HL-60 (cell line): ENCODE measurements at regions not wholly inside any gene's neighbourhood (a gene's known extent, or its start where the extent isn't known, plus 50 kb on each side); places are given as distances from the start of the nearest gene placed in this dataset.

Source experiments
- DNase-seq, 2 experiments: peaks; one replicate each; pipeline ENCODE4 v3.0.0-alpha.2; 2010 to 2020; ENCODE audit warnings: low read depth in 1 of 2, low spot score in 1 of 2
- H3K27ac ChIP-seq: fragments of 250-450 bp; sonication (Bioruptor Pico); replicated peaks from 2 replicates; pipeline ENCODE4 v1.5.1; 2020; ENCODE audit warnings: mild to moderate bottlenecking, moderate library complexity
- H3K27me3 ChIP-seq: fragments of 250-450 bp; sonication (Bioruptor Pico); 2 replicates; pipeline ENCODE4 v1.5.1; 2021; ENCODE audit warnings: mild to moderate bottlenecking, moderate library complexity; ENCODE audit not compliant: insufficient read depth, poor library complexity, severe bottlenecking
- H3K4me3 ChIP-seq: replicated peaks from 2 replicates; pipeline ENCODE4 v1.5.1; 2011; ENCODE audit warnings: mild to moderate bottlenecking, control low read depth, low read length; ENCODE audit not compliant: insufficient read depth
- GABPA ChIP-seq: IDR thresholded peaks from 2 replicates; pipeline ENCODE4 v1.6.1; 2012; ENCODE audit warnings: low read depth
- POLR2AphosphoS5 ChIP-seq: IDR thresholded peaks from 2 replicates; pipeline ENCODE4 v1.6.1; 2012; ENCODE audit warnings: low read depth
- SPI1 ChIP-seq: IDR thresholded peaks from 2 replicates; pipeline ENCODE4 v1.6.1; 2012; ENCODE audit warnings: low read depth, mild to moderate bottlenecking, borderline replicate concordance
- TF ChIP-seq, protein P1 (sequence below): IDR thresholded peaks from 2 replicates; pipeline ENCODE4 v1.6.1; 2012; ENCODE audit warnings: low read depth; ENCODE audit not compliant: insufficient replicate concordance
- TF ChIP-seq, protein P2 (sequence below): IDR thresholded peaks from one replicate; pipeline ENCODE4 v1.5.1; 2011; ENCODE audit warnings: low read length, control low read depth, inconsistent platforms; ENCODE audit not compliant: insufficient read depth

DNA sequence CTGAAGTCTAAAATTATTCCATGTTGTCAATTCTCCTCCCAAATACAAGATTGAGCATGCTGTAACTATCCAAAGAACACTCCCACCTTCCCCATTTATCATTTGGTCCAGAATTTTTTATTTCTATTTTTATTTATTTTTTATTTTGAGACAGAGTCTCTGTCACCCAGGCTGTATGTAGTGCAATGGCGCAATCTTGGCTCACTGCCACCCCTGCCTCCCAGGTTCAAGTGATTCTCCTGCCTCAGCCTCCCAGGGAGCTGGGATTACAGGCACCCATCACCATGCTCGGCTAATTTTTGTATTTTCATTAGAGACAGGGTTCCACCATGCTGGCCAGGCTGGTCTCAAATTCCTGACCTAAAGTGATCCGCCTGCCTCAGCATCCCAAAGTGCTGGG lies 306.8 kb downstream of the KLF12 start:
- TF ChIP-seq SPI1: no peak
- H3K4me3 ChIP-seq: no peak overlapping the region
- H3K27ac ChIP-seq: no peak overlapping the region
- no peaks in the 10 kb centered on the region for H3K27me3 ChIP-seq
- no peak for DNase-seq

DNA sequence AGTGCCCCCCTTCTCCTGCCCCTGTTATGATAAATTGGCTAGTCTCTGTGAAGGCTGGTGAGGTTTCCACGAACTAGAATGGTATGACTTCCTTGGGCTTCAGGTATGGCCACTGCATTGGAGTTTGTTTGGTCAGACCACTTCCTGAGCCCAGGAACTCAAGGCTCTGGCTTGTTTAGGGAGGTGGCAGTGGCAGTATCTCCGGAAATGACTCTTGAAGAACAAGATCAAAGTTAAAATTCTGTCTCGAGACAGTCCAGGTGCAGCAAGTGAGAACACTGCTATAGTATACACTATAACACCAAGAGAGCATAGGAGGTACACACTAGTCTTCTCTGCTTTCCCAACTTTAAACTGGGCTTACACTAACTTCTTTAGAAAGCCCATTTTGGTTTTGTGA lies 309.1 kb downstream of the KLF12 start:
- no peak for DNase-seq
- no peak overlapping the region for H3K4me3 ChIP-seq
- TF ChIP-seq POLR2AphosphoS5 (no peak), SPI1 (no peak), GABPA (no peak)
- TF ChIP-seq, protein P1, sequence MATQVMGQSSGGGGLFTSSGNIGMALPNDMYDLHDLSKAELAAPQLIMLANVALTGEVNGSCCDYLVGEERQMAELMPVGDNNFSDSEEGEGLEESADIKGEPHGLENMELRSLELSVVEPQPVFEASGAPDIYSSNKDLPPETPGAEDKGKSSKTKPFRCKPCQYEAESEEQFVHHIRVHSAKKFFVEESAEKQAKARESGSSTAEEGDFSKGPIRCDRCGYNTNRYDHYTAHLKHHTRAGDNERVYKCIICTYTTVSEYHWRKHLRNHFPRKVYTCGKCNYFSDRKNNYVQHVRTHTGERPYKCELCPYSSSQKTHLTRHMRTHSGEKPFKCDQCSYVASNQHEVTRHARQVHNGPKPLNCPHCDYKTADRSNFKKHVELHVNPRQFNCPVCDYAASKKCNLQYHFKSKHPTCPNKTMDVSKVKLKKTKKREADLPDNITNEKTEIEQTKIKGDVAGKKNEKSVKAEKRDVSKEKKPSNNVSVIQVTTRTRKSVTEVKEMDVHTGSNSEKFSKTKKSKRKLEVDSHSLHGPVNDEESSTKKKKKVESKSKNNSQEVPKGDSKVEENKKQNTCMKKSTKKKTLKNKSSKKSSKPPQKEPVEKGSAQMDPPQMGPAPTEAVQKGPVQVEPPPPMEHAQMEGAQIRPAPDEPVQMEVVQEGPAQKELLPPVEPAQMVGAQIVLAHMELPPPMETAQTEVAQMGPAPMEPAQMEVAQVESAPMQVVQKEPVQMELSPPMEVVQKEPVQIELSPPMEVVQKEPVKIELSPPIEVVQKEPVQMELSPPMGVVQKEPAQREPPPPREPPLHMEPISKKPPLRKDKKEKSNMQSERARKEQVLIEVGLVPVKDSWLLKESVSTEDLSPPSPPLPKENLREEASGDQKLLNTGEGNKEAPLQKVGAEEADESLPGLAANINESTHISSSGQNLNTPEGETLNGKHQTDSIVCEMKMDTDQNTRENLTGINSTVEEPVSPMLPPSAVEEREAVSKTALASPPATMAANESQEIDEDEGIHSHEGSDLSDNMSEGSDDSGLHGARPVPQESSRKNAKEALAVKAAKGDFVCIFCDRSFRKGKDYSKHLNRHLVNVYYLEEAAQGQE: no peak
- TF ChIP-seq, protein P2, sequence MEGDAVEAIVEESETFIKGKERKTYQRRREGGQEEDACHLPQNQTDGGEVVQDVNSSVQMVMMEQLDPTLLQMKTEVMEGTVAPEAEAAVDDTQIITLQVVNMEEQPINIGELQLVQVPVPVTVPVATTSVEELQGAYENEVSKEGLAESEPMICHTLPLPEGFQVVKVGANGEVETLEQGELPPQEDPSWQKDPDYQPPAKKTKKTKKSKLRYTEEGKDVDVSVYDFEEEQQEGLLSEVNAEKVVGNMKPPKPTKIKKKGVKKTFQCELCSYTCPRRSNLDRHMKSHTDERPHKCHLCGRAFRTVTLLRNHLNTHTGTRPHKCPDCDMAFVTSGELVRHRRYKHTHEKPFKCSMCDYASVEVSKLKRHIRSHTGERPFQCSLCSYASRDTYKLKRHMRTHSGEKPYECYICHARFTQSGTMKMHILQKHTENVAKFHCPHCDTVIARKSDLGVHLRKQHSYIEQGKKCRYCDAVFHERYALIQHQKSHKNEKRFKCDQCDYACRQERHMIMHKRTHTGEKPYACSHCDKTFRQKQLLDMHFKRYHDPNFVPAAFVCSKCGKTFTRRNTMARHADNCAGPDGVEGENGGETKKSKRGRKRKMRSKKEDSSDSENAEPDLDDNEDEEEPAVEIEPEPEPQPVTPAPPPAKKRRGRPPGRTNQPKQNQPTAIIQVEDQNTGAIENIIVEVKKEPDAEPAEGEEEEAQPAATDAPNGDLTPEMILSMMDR: no peak
- H3K27ac ChIP-seq: no peak overlapping the region
- H3K27me3 ChIP-seq: no peaks in the 10 kb centered on the region

DNA sequence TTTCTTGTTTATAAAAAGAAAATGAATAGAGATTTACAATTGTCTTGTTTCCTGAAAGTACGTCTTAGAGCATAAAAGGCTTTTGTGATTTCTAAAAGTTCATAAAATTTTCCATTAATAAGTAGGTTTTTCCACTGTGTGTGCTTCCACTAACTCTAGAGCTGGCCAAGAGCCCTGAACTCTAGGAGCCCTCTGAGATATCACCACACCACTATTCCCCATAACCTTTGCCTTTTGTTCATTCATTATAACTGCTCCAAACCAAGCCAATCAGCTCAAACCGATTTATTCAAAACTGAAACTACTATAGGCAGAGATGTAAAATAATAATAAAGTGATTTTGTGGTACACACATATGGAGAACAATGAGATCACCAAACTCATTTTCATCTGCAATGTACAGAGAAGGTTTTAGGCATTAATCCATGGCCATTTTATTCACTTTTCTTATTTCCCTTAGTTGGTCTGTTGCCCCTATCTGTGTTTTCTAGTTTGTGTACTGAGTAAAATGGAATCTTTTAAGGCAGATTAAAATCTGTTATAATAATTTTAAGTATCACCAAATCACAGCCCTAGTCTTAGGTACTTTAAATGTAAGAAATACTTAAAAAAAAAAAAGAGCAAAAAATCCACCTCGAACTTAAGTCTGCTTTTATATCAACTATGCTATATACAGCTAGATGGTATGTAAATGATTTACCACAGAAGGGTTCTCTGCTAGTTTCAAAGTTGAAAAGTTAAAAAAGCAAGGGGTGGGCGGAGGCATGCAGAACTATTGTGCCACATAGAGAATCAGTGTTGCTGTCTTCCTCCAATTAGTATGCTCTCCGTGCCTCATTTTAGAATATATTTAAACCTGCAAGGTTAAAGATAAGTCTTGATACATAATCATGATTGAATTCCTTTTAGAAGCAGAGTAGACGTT lies 311.3 kb downstream of the KLF12 start:
- Histone ChIP-seq H3K4me3 (no peak overlapping the region), H3K27me3 (no peaks in the 10 kb centered on the region), H3K27ac (no peak overlapping the region)
- DNase-seq: no peak
- TF ChIP-seq GABPA (no peak), SPI1 (no peak), POLR2AphosphoS5 (no peak)
- TF ChIP-seq, protein P1: no peak
- TF ChIP-seq, protein P2: no peak

DNA sequence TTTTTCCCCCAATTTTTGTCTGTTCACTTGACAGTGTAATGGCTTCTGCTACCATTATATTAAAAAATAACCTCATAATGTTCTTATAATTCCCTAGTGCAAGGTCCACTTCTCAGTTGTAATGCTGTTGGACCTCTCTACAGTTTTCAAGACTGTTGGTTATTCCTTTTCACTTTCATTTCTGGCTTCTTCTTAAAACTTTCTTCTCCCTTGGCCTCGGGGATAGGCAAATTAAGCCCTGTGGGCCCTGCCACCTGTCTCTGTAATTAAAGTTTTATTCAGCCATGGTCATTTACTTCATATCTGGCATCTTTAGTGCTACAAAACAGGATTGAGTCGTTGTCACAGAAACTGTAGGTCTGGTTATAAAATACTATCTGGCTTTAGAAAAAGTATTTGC lies 313.5 kb downstream of the KLF12 start:
- no peak for DNase-seq
- H3K27ac ChIP-seq: no peak overlapping the region
- no peaks in the 10 kb centered on the region for H3K27me3 ChIP-seq
- no peak overlapping the region for H3K4me3 ChIP-seq
- no peak for TF ChIP-seq POLR2AphosphoS5

DNA sequence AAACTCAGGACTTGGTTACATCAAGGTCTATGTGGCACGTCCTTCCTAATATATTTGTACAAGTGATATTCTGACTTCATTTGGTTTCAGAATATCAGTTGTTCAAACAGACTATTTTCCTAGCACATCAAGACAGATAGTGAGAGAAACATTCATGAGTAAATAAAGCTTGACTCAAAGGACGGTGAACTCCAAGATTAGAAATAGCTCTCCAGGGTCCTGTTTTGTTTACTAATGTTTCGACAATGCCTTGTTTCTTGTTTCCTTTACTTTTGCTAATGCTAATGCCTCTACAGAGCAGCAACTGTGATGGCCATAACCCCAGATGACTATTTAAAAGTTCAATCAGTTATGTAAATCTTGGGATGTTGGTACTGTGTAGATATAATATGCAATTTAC lies 313.9 kb downstream of the KLF12 start:
- H3K27ac ChIP-seq: no peak overlapping the region
- no peak overlapping the region for H3K4me3 ChIP-seq
- TF ChIP-seq, protein P1: peak; percentile 28
- no peak for TF ChIP-seq SPI1
- H3K27me3 ChIP-seq: no peaks in the 10 kb centered on the region
- DNase-seq: no peak
